ENCODE measurements at regions not wholly inside any gene's neighbourhood (a gene's known extent, or its start where the extent isn't known, plus 50 kb on each side); places are given as distances from the start of the nearest gene placed in this dataset.
"Not testable (repeated sequence)": the region's sequence is repeated elsewhere in the genome, so short reads cannot be mapped to it uniquely, and the experiment has no call there.

GRCh38 chr15:38733331-38733730, 168.7 kb upstream of the RASGRP1 start:
- no peak for DNase-seq (ENCODE audit: low read depth, low spot score)

- no peak for DNase-seq (ENCODE audit: low read depth, low spot score)
Measured at GRCh38 chr15:38740206-38740605, 175.6 kb upstream of the RASGRP1 start.

GRCh38 chr15:38743147-38743546, 178.5 kb upstream of the RASGRP1 start:
- no peak for DNase-seq (ENCODE audit: low read depth, low spot score)

DNA sequence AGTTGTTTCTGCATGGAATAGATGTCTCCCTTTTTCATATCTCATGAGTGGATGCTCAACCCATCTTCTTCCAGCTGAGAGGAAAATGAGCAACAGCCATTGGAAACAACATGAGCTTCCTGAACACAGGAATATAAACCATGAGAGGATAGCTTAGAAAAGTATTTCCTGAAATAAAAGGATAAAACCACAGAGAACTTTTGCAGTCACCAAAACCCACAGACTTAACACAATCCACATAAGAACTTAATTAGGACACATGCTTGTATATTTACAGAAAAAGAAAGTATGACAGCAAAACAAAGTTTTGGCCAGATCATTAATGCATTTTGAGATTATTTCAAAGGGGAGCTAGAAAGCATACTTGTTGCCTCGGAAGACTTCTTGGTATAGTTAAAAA, 180.5 kb upstream of the RASGRP1 start:
- no peak for DNase-seq (ENCODE audit: low read depth, low spot score)

DNA sequence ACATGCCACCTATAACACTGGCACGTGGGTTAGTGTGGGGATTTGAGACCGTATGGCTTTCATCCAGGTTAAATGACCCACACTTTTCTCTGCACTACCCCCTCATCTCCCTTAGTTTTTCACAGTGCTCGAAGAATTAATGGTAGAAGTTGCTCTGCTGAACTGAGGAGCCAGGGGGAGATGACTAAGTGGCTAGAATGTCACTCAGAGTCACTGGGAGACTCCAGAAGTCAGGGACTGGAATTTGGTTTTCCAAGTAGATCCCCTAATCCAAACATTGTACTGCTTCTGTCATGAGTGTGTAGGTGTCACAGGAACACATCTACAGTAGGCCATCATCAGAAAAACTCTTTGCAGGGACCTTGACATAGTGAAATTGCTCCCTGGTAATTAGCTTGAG, 181.0 kb upstream of the RASGRP1 start:
- no peak for DNase-seq (ENCODE audit: low read depth, low spot score)

DNA sequence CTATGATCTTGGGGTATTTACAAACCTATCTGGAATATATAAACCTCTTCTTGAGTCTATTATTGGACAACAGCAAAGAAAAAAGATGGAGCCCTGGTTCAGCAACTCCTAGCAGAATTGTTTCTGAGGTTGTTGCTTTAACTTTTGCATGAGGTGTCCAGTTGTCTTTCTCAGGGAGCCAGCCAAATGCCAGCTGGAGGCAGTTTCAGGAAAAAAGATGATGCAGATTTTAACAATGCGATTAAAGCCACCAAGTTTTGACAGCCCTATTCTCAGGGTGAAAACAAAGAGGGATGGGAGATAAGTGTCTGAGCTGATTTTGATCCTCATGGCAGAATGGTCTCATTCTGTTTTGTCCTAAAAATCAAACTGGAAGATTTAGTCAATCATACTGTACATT, 181.6 kb upstream of the RASGRP1 start:
- no peak for DNase-seq (ENCODE audit: low read depth, low spot score)

GRCh38 chr15:38748710-38749109, 184.1 kb upstream of the RASGRP1 start:
- DNase-seq (ENCODE audit: low read depth, low spot score) = no peak

DNA sequence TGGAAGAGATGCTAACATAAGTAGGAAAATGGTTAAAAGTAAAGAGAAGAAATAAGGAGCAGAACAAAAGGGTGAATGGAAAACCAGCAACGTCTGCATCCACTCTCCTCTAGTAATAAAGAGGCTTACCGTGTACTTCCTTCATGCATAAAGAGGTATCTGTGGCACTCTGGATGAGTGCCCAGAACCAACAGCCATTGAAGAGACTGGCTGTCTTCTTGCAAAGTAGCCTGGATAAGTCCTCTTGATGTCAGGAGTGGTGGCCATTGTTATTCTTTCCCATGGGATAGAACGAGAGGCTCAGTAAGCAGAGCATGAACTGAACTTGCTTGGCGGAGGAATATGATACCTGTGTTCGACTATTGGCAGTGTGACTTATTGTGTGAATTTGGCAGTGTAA, 186.2 kb upstream of the RASGRP1 start:
- no peak for DNase-seq (ENCODE audit: low read depth, low spot score)

DNA sequence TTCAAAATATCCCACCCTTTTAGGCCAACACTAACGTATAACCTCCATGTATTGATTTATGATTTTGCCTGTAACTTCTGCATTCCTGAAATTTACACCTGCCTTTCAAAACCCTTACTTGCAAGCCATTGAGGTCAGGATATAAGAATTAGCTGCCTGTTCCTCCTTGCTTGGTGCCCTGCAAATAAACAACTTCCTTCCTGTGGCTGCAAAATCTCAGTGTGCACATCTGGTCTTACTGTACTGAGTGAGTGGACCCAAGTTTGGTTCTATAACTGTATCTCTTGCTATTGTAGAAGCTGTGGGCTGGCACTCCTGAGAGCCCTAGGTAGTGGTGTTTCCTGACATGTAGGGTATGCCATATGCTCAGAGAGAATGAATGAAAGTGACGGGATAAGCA, 191.1 kb upstream of the RASGRP1 start:
- no peak for DNase-seq (ENCODE audit: low read depth, low spot score)

GRCh38 chr15:38756441-38756840, 191.8 kb upstream of the RASGRP1 start:
- no peak for DNase-seq (ENCODE audit: low read depth, low spot score)

DNA sequence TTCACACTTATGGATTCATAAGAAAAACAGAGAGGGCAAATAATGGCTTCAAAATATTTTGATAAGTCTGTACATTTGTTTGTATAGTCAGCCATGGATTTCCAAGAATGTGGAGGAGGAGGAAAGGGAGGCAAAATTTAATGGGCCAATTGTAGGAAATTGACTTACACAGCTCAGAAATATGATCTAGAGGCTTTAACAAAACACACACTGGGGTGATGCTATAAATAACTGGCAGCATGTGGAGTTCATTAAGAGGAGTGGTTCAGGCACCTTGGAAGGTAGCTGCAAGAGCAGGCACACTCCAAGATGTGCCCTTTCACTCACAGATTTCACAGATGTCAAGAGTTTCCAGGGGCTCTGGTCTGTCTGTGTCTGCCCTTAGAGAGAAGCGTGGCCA, 193.4 kb upstream of the RASGRP1 start:
- DNase-seq (ENCODE audit: low read depth, low spot score) = no peak

DNA sequence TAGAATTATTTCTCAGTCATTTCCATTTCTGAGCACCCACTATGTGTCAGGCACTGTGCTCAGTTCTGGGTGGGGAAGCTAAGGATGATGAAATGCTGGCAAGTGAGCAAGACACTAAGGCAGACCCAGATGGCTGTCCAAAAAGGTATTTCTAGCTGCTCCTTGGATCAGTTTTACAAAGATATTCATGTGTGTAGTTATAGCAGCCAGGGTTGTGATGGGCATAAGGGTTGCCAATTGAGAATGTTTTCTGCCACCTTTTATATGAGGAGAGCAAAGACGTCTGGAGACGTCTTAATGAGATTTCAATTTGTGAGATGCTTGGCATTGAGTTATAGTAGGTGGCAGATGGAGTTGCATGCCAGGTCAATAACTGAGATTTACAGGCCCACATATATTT, 197.1 kb upstream of the RASGRP1 start:
- DNase-seq (ENCODE audit: low read depth, low spot score) = no peak

GRCh38 chr15:38768970-38769369, 204.4 kb upstream of the RASGRP1 start:
- no peak for DNase-seq (ENCODE audit: low read depth, low spot score)

DNA sequence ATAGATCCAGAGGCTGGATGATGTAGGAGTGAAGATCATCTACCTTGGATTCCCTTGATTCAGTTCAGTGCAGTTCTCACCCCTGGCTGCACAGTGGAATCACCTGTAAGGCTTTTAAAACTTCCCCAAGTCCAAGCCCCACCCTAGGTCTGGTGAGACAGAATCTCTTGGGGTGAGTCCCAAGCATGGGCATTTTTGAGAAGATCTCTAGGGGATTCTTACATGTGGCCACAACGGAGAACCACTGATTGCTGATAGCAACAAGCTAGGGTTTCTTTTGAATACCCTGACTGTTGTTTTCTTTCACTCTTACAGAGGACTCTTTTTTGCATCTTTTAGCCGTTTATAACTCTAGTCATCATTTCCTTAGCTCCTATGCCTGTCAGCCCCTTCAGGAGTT, 204.9 kb upstream of the RASGRP1 start:
- DNase-seq (ENCODE audit: low read depth, low spot score) = no peak

GRCh38 chr15:38774076-38774475, 209.5 kb upstream of the RASGRP1 start:
- DNase-seq (ENCODE audit: low read depth, low spot score) = not testable (repeated sequence)

- no peak for DNase-seq (ENCODE audit: low read depth, low spot score)
Measured at GRCh38 chr15:38781196-38781595, 216.6 kb upstream of the RASGRP1 start.

DNA sequence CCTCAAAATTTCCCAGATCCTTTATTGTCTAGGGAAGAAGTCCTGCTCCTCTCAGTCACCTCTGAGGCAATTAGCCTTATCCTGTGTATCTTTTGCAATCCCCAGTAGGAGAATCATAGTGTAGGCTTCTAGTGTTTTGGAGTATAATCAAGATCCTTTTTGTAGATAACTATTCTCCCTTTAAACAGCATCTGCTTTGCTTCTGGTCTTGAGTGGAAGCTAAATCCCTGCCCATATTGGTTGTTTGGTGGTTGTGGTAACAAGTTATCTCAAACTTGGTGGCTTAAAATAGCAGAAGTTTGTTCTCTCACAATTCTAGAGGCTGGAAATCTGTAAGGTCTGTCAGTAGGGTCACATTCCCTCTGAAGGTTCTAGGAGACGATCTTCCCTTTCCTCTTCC, 217.5 kb upstream of the RASGRP1 start:
- no peak for DNase-seq (ENCODE audit: low read depth, low spot score)

DNA sequence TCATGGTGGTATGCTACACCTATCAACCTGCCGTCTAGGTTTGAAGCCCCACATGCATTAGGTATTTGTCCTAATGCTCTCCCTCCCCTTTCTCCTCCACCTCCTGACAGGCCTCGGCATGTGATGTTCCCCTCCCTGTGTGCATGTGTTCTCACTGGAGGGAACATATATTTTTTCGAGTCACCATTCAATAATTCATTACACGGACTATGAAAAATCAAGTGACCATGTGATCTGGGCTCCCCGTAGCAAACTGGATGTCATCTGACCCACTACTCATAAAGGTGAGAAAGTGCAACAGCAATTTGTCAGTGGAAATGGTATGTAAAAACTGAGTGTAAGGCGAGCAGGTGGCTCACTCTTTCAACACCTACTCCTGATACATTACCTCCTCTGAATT, 224.3 kb upstream of the RASGRP1 start:
- DNase-seq (ENCODE audit: low read depth, low spot score) = no peak

- DNase-seq (ENCODE audit: low read depth, low spot score) = no peak
Measured at GRCh38 chr15:38789566-38789965, 225.0 kb upstream of the RASGRP1 start.

DNA sequence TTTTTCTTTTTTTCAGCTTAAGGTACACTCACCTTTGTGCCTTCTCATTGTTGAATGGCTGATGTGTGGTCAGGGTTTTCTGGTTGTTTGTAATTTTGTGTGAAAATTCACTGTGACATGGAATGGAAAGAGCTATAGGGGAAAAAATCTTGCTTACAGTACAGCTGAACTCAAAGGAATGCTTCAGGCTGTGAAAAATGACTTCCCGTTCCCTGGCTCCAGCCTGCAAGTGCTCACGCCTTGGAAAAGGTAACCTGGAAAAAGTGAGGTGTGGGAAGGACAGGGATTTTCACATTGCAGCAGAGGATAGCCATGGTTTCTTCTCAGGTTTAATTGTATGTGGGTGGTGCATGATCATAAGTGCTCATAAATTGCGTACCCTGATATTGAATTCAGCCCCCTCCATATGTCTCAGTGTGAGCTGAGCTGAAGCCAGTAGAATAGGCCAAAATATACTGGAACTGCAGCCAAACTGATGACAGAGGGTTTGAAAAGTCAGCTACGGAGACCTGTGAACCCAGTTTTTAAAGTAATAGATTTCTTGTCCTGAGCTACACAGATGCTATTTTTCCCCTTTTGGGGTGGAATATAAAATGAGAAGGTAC, 228.7 kb upstream of the RASGRP1 start:
- no peak for DNase-seq (ENCODE audit: low read depth, low spot score)

- no peak for DNase-seq (ENCODE audit: low read depth, low spot score)
Measured at GRCh38 chr15:38795471-38796245, 231.0 kb upstream of the RASGRP1 start.

DNA sequence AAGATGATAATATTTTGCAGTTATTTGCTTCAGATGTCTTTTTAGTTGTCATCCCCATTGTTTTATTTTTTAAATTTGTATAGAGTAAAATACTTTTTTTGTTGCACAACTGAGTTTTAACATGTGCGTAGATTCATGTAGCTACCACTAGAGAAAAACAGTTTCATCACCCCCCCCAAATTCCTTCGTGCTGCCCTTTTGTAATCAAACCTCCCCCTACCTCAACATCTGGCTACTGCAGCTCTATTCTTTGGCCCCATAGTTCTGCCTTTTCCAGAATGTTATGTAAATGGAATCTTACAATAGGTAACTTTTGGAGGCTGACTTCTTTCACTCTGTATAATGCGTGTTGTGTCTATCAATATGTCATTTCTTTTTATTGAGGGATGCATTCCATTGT, 232.0 kb upstream of the RASGRP1 start:
- DNase-seq (ENCODE audit: low read depth, low spot score) = no peak

- not testable (repeated sequence) for DNase-seq (ENCODE audit: low read depth, low spot score)
Measured at GRCh38 chr15:38797506-38797905, 232.9 kb upstream of the RASGRP1 start.

GRCh38 chr15:38799202-38799601, 234.6 kb upstream of the RASGRP1 start:
- DNase-seq (ENCODE audit: low read depth, low spot score) = not testable (repeated sequence)
